Vagina (tissue), 2 donors: ENCODE measurements at regions not wholly inside any gene's neighbourhood (a gene's known extent, or its start where the extent isn't known, plus 50 kb on each side); places are given as distances from the start of the nearest gene placed in this dataset.

ENCODE experiments used
- CTCF ChIP-seq, 3 experiments: fragments of 450-650 bp in 2 of 3; fragments of 200-600 bp in 1 of 3; sonication (generic) in 1 of 3; IDR thresholded peaks; one replicate each; pipeline ENCODE4 v1.5.1; 2017 to 2019; ENCODE audit warnings: antibody characterized with exemption in 3 of 3, mild to moderate bottlenecking in 2 of 3, moderate library complexity in 2 of 3
- POLR2AphosphoS5 ChIP-seq, 2 donors: sonication (generic); formaldehyde crosslinking; IDR thresholded peaks; one replicate each; pipeline ENCODE4 v1.9.0; 2017; ENCODE audit warnings: antibody characterized with exemption in 2 of 2, mild to moderate bottlenecking in 2 of 2, low read depth in 1 of 2; ENCODE audit not compliant: insufficient read depth in 1 of 2

DNA sequence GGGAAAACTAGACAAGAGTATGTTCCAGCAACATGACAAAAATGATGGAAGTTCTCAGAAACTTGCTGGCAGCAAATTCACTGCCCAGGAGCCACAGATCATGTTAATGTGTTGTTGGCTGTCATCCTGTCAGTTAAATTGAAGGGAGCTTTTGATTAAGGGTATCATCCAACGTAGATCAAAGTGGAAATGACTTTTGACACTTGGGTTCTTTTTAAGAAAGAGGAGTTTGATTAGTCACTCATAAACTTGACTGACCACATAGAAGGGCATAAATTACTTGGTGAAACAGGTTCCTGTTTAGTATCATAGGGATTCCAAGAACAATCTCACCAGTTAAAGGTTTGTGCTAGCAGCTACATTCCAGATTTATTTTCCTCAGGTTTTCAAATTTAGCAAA, 288.7 kb downstream of the CSNK1G3 start:
- TF ChIP-seq CTCF (IDR thresholded peaks at IDR 0.05) = no peak
- TF ChIP-seq POLR2AphosphoS5 (IDR thresholded peaks at IDR 0.05; ENCODE audit: insufficient read depth in 1 of 2, low read depth in 1 of 2) = no peak
